ENCODE measurements at regions not wholly inside any gene's neighbourhood (a gene's known extent, or its start where the extent isn't known, plus 50 kb on each side); places are given as distances from the start of the nearest gene placed in this dataset.

DNA sequence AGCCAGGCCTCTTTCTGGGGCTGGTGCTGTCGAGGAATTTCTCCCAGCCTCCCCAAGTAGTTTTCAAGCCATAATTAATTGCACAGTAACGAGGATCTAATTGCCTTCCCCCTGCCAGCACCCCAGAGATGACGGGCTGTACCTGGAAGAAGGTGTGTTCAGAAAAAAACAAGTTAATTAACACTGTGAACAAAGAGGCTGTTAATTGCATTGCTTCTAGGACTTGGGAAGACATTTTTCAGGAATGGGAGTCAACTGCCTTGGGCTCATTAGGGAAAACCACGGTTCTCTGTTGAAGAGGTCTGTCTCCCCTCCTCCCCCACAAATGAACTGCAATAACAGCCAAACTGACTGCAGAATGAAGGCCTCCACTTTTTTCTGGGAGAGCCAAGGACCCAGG lies 176.7 kb downstream of the CCT6B start:
- ATAC-seq (ENCODE audit: poor library complexity) = no peak
- POLR2A ChIA-PET = no interaction called here
- TF ChIP-seq CTCF (IDR thresholded peaks at IDR 0.05) = no peak

DNA sequence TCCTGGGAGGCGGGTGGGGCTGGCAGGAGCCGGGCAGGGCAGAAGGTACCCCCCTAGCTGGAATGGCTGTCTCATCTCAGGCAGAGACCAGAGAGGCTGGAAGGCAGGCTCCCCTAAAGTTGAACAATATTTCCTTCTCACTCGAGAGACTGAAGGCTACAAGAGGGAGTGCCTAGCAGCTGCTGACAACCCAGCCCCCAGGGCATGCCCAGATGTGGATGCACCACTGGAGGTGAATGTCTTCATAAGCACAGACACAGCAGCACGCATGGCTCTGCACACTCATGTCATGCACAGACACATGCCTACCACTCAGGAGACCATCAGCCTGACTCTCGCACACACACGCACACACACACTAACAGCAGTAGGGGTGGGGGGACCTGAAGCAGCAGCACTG lies 179.0 kb downstream of the CCT6B start:
- H3K36me3 ChIP-seq (ENCODE audit: insufficient read depth, low read length) = no peaks in the 10 kb centered on the region
- intact Hi-C loops (cut with DNase I, micrococcal nuclease) = no loop called here
- no peak overlapping the region for H3K4me3 ChIP-seq (ENCODE audit: low read length)
- ChIA-PET POLR2A (no interaction called here), CTCF (no interaction called here)
- ATAC-seq (ENCODE audit: poor library complexity) (no peak), DNase-seq (no peak)
- peaks cover 2% of the 10 kb centered on the region for H3K9me3 Mint-ChIP-seq
- H3K27ac ChIP-seq (ENCODE audit: low read depth in 1 of 2, low read length in 2 of 2) = no peak overlapping the region
- TF ChIP-seq CTCF (IDR thresholded peaks at IDR 0.05) = no peak
- H3K27me3 Mint-ChIP-seq = peaks cover 6% of the 10 kb centered on the region
- H3K9me3 ChIP-seq (ENCODE audit: control insufficient read depth in 1 of 2, insufficient read depth in 1 of 2, low read length in 2 of 2) = peaks cover 8 to 34% of the 10 kb centered on the region in 2 experiments
- no peaks in the 10 kb centered on the region for H3K4me1 ChIP-seq (ENCODE audit: insufficient read depth, low read length)
- no peak overlapping the region for H3K27ac Mint-ChIP-seq
- no peak overlapping the region for H3K4me3 Mint-ChIP-seq
- H3K4me1 Mint-ChIP-seq (ENCODE audit: low read depth) = no peaks in the 10 kb centered on the region
- no peaks in the 10 kb centered on the region for H3K36me3 Mint-ChIP-seq (ENCODE audit: low read depth)
- no peaks in the 10 kb centered on the region for H3K27me3 ChIP-seq (ENCODE audit: control insufficient read depth in 1 of 2, insufficient read depth in 2 of 2, low read length in 2 of 2)

More for the DNA sequence above, 176.7 kb downstream of the CCT6B start:
- H3K9me3 ChIP-seq (ENCODE audit: control insufficient read depth in 1 of 2, insufficient read depth in 1 of 2, low read length in 2 of 2) = peaks cover 8 to 34% of the 10 kb centered on the region in 2 experiments
- Mint-ChIP-seq H3K27me3 (no peaks in the 10 kb centered on the region), H3K9me3 (peaks cover 2% of the 10 kb centered on the region), H3K27ac (no peak overlapping the region), H3K4me1 (ENCODE audit: low read depth) (no peaks in the 10 kb centered on the region), H3K36me3 (ENCODE audit: low read depth) (no peaks in the 10 kb centered on the region), H3K4me3 (no peak overlapping the region)
- H3K4me3 ChIP-seq (ENCODE audit: low read length) = no peak overlapping the region
- no peaks in the 10 kb centered on the region for H3K36me3 ChIP-seq (ENCODE audit: insufficient read depth, low read length)
- intact Hi-C loops (cut with DNase I, micrococcal nuclease) = no loop called here
- CTCF ChIA-PET = no interaction called here
- no peaks in the 10 kb centered on the region for H3K4me1 ChIP-seq (ENCODE audit: insufficient read depth, low read length)
- DNase-seq = no peak
- H3K27ac ChIP-seq (ENCODE audit: low read depth in 1 of 2, low read length in 2 of 2) = no peak overlapping the region
- H3K27me3 ChIP-seq (ENCODE audit: control insufficient read depth in 1 of 2, insufficient read depth in 2 of 2, low read length in 2 of 2) = peaks cover 0 to under 1% of the 10 kb centered on the region in 2 experiments

DNA sequence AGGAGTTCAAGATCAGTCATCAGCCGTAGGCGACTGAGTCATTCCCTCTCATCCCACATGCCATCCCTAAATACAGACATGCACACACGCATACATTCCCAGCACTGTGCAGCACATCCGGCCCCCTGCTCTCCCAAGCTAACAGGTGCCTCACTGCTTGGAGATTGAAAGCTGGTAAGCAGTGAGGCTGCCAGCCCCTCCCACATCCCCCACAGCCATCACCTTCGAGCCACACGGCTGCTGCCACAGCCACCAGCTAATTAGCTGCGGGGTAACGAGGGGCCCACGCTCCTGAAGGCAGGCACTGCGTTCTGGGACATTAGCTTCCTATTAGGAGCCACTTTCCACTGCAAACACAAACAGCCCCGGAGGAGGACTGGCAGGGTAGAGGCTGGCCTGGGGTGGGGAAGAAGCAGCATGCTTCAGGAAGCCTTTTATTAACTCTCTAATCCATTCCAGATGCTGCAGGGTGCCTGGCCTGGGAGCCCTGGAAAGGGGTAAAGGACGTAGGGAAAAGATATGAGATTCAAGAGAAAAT lies 179.6 kb downstream of the CCT6B start:
- DNase-seq = no peak
- ChIA-PET POLR2A (no interaction called here), CTCF (no interaction called here)
- H3K27me3 Mint-ChIP-seq = peaks cover 6% of the 10 kb centered on the region
- Histone ChIP-seq H3K36me3 (ENCODE audit: insufficient read depth, low read length) (no peaks in the 10 kb centered on the region), H3K27me3 (ENCODE audit: control insufficient read depth in 1 of 2, insufficient read depth in 2 of 2, low read length in 2 of 2) (no peaks in the 10 kb centered on the region), H3K9me3 (ENCODE audit: control insufficient read depth in 1 of 2, insufficient read depth in 1 of 2, low read length in 2 of 2) (peaks cover 8 to 34% of the 10 kb centered on the region in 2 experiments), H3K4me3 (ENCODE audit: low read length) (no peak overlapping the region), H3K27ac (ENCODE audit: low read depth in 1 of 2, low read length in 2 of 2) (no peak overlapping the region), H3K4me1 (ENCODE audit: insufficient read depth, low read length) (no peaks in the 10 kb centered on the region)
- no peak overlapping the region for H3K27ac Mint-ChIP-seq
- TF ChIP-seq CTCF (IDR thresholded peaks at IDR 0.05) = no peak
- no peak for ATAC-seq (ENCODE audit: poor library complexity)
- H3K9me3 Mint-ChIP-seq = peaks cover 2% of the 10 kb centered on the region
- intact Hi-C loops (cut with DNase I, micrococcal nuclease) = no loop called here
- H3K4me3 Mint-ChIP-seq = no peak overlapping the region
- H3K4me1 Mint-ChIP-seq (ENCODE audit: low read depth) = no peaks in the 10 kb centered on the region
- H3K36me3 Mint-ChIP-seq (ENCODE audit: low read depth) = no peaks in the 10 kb centered on the region

All from CD4-positive, alpha-beta T cell (primary cell).